ENCODE measurements at regions not wholly inside any gene's neighbourhood (a gene's known extent, or its start where the extent isn't known, plus 50 kb on each side); places are given as distances from the start of the nearest gene placed in this dataset.

- ATAC-seq (no peak), DNase-seq (no peak)
- TF ChIP-seq CTCF (IDR thresholded peaks at IDR 0.05): no peak
- no peaks in the 10 kb centered on the region for H3K4me1 ChIP-seq
- intact Hi-C loops (cut with DNase I): no loop called here
- no peaks in the 10 kb centered on the region for H3K9me3 ChIP-seq
- no peak overlapping the region for H3K4me3 ChIP-seq
- no peak overlapping the region for H3K27ac ChIP-seq
- H3K36me3 ChIP-seq: no peaks in the 10 kb centered on the region
- H3K27me3 ChIP-seq: no peaks in the 10 kb centered on the region
Measured at GRCh38 chr11:97223647-97224046, 833.8 kb downstream of the JRKL start.

- no peak for DNase-seq
- intact Hi-C loops (cut with DNase I): no loop called here
- Histone ChIP-seq H3K9me3 (no peaks in the 10 kb centered on the region), H3K36me3 (no peaks in the 10 kb centered on the region), H3K4me3 (no peak overlapping the region), H3K27ac (no peak overlapping the region), H3K4me1 (no peaks in the 10 kb centered on the region), H3K27me3 (no peaks in the 10 kb centered on the region)
- no peak for ATAC-seq
- TF ChIP-seq CTCF (IDR thresholded peaks at IDR 0.05): no peak
Measured at GRCh38 chr11:97224396-97224795, 834.6 kb downstream of the JRKL start.

GRCh38 chr11:97225794-97226193, 836.0 kb downstream of the JRKL start:
- DNase-seq: no peak
- intact Hi-C loops (cut with DNase I): no loop called here
- no peak for TF ChIP-seq CTCF (IDR thresholded peaks at IDR 0.05)
- H3K4me1 ChIP-seq: no peaks in the 10 kb centered on the region
- no peaks in the 10 kb centered on the region for H3K27me3 ChIP-seq
- H3K36me3 ChIP-seq: no peaks in the 10 kb centered on the region
- no peak overlapping the region for H3K4me3 ChIP-seq
- H3K27ac ChIP-seq: no peak overlapping the region
- H3K9me3 ChIP-seq: no peaks in the 10 kb centered on the region
- no peak for ATAC-seq

GRCh38 chr11:97229936-97230335, 840.1 kb downstream of the JRKL start:
- no peak overlapping the region for H3K27ac ChIP-seq
- H3K36me3 ChIP-seq: no peaks in the 10 kb centered on the region
- no peaks in the 10 kb centered on the region for H3K9me3 ChIP-seq
- intact Hi-C loops (cut with DNase I): no loop called here
- no peaks in the 10 kb centered on the region for H3K27me3 ChIP-seq
- TF ChIP-seq CTCF (IDR thresholded peaks at IDR 0.05): no peak
- no peak for DNase-seq
- no peak overlapping the region for H3K4me3 ChIP-seq
- ATAC-seq: no peak
- H3K4me1 ChIP-seq: no peaks in the 10 kb centered on the region

GRCh38 chr11:97231231-97231630, 841.4 kb downstream of the JRKL start:
- no peaks in the 10 kb centered on the region for H3K27me3 ChIP-seq
- no peak overlapping the region for H3K4me3 ChIP-seq
- no peak for TF ChIP-seq CTCF (IDR thresholded peaks at IDR 0.05)
- intact Hi-C loops (cut with DNase I): no loop called here
- H3K36me3 ChIP-seq: no peaks in the 10 kb centered on the region
- H3K9me3 ChIP-seq: no peaks in the 10 kb centered on the region
- DNase-seq (no peak), ATAC-seq (no peak)
- H3K27ac ChIP-seq: no peak overlapping the region
- no peaks in the 10 kb centered on the region for H3K4me1 ChIP-seq

GRCh38 chr11:97234016-97234415, 844.2 kb downstream of the JRKL start:
- H3K36me3 ChIP-seq: no peaks in the 10 kb centered on the region
- no peak for ATAC-seq
- H3K4me3 ChIP-seq: no peak overlapping the region
- DNase-seq: no peak
- no peaks in the 10 kb centered on the region for H3K9me3 ChIP-seq
- TF ChIP-seq CTCF (IDR thresholded peaks at IDR 0.05): no peak
- intact Hi-C loops (cut with DNase I): no loop called here
- no peaks in the 10 kb centered on the region for H3K4me1 ChIP-seq
- no peak overlapping the region for H3K27ac ChIP-seq
- no peaks in the 10 kb centered on the region for H3K27me3 ChIP-seq

Data from upper lobe of right lung (tissue), 1 donor.